ENCODE measurements at regions not wholly inside any gene's neighbourhood (a gene's known extent, or its start where the extent isn't known, plus 50 kb on each side); places are given as distances from the start of the nearest gene placed in this dataset.
A peak's percentile ranks its signal among the peaks of the same experiment; 100 is the strongest.
"Not testable (repeated sequence)": the region's sequence is repeated elsewhere in the genome, so short reads cannot be mapped to it uniquely, and the experiment has no call there.

- FAIRE-seq (no peak), DNase-seq (ENCODE audit: low read depth) (no peak)
- no peak for TF ChIP-seq CTCF (IDR thresholded peaks at IDR 0.05; ENCODE audit: insufficient read depth, low read length, severe bottlenecking)
- Histone ChIP-seq H3K27me3 (ENCODE audit: control insufficient read depth, insufficient read depth, low read length) (no peaks in the 10 kb centered on the region), H3K36me3 (ENCODE audit: control insufficient read depth, insufficient read depth, low read length) (no peaks in the 10 kb centered on the region), H3K4me3 (ENCODE audit: low read depth, low read length) (no peak overlapping the region)
Observed at GRCh38 chr9:106172265-106172664, 477.9 kb downstream of the TMEM38B start.

- no peak overlapping the region for H3K4me3 ChIP-seq (ENCODE audit: low read depth, low read length)
- no peak for FAIRE-seq
- no peaks in the 10 kb centered on the region for H3K27me3 ChIP-seq (ENCODE audit: control insufficient read depth, insufficient read depth, low read length)
- no peaks in the 10 kb centered on the region for H3K36me3 ChIP-seq (ENCODE audit: control insufficient read depth, insufficient read depth, low read length)
- TF ChIP-seq CTCF (IDR thresholded peaks at IDR 0.05; ENCODE audit: insufficient read depth, low read length, severe bottlenecking): no peak
- no peak for DNase-seq (ENCODE audit: low read depth)
Observed at GRCh38 chr9:106174346-106174745, 480.0 kb downstream of the TMEM38B start.

- FAIRE-seq (no peak), DNase-seq (ENCODE audit: low read depth) (no peak)
- no peak for TF ChIP-seq CTCF (IDR thresholded peaks at IDR 0.05; ENCODE audit: insufficient read depth, low read length, severe bottlenecking)
- H3K27me3 ChIP-seq (ENCODE audit: control insufficient read depth, insufficient read depth, low read length): no peaks in the 10 kb centered on the region
- H3K4me3 ChIP-seq (ENCODE audit: low read depth, low read length): no peak overlapping the region
- H3K36me3 ChIP-seq (ENCODE audit: control insufficient read depth, insufficient read depth, low read length): no peaks in the 10 kb centered on the region
Observed at GRCh38 chr9:106177216-106177615, 482.9 kb downstream of the TMEM38B start.

GRCh38 chr9:106179191-106179590 lies 484.9 kb downstream of the TMEM38B start:
- DNase-seq (ENCODE audit: low read depth) (no peak), FAIRE-seq (no peak)
- Histone ChIP-seq H3K4me3 (ENCODE audit: low read depth, low read length) (no peak overlapping the region), H3K36me3 (ENCODE audit: control insufficient read depth, insufficient read depth, low read length) (no peaks in the 10 kb centered on the region), H3K27me3 (ENCODE audit: control insufficient read depth, insufficient read depth, low read length) (no peaks in the 10 kb centered on the region)
- TF ChIP-seq CTCF (IDR thresholded peaks at IDR 0.05; ENCODE audit: insufficient read depth, low read length, severe bottlenecking): no peak

GRCh38 chr9:106203815-106204516 lies 509.6 kb downstream of the TMEM38B start:
- not testable (repeated sequence) for H3K4me3 ChIP-seq (ENCODE audit: low read depth, low read length); H3K36me3 ChIP-seq (ENCODE audit: control insufficient read depth, insufficient read depth, low read length); H3K27me3 ChIP-seq (ENCODE audit: control insufficient read depth, insufficient read depth, low read length)
- peak; percentile 10 for DNase-seq (ENCODE audit: low read depth)
- FAIRE-seq: peak; percentile 13

- no peak overlapping the region for H3K4me3 ChIP-seq (ENCODE audit: low read depth, low read length)
- H3K36me3 ChIP-seq (ENCODE audit: control insufficient read depth, insufficient read depth, low read length): no peaks in the 10 kb centered on the region
- TF ChIP-seq CTCF (IDR thresholded peaks at IDR 0.05; ENCODE audit: insufficient read depth, low read length, severe bottlenecking): no peak
- DNase-seq (ENCODE audit: low read depth) (no peak), FAIRE-seq (no peak)
- no peaks in the 10 kb centered on the region for H3K27me3 ChIP-seq (ENCODE audit: control insufficient read depth, insufficient read depth, low read length)
Observed at GRCh38 chr9:106207298-106207697, 513.0 kb downstream of the TMEM38B start.
